Glomerular visceral epithelial cell (primary cell): ENCODE measurements at regions not wholly inside any gene's neighbourhood (a gene's known extent, or its start where the extent isn't known, plus 50 kb on each side); places are given as distances from the start of the nearest gene placed in this dataset.

Experiments
- DNase-seq: peaks from one replicate; pipeline ENCODE4 v3.0.0-alpha.2; 2016; ENCODE audit errors: extremely low spot score

GRCh38 chr5:68745448-68745847, 348.4 kb upstream of the SLC30A5 start:
- no peak for DNase-seq

GRCh38 chr5:68746220-68746619, 347.6 kb upstream of the SLC30A5 start:
- peak; percentile 17 for DNase-seq

GRCh38 chr5:68746643-68747420, 347.0 kb upstream of the SLC30A5 start:
- DNase-seq, result no peak

- no peak for DNase-seq
These were observed 346.3 kb upstream of the SLC30A5 start for GRCh38 chr5:68747521-68747920.

DNA sequence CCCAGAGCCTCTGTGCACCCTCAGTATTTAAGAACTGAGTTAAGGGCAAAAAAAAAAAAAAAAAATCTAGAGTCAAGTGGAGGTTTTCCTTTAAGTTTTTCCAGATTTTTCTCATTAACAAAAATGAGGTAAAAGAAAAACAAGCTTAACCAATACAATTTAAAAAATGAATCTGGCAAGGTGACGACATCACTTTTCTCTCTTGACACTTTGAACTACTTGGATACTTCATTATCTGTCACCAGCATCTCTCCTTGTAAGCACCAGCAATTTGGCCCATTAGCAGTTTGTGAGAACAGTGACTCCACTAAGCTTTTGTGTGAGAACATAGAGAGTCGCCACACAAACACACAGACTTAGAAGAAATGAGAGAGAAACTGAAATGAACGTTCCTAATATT, 345.7 kb upstream of the SLC30A5 start:
- no peak for DNase-seq

GRCh38 chr5:68749077-68749476, 344.7 kb upstream of the SLC30A5 start:
- DNase-seq, result no peak

- DNase-seq, result no peak
These were observed 344.2 kb upstream of the SLC30A5 start for GRCh38 chr5:68749631-68750030.

DNA sequence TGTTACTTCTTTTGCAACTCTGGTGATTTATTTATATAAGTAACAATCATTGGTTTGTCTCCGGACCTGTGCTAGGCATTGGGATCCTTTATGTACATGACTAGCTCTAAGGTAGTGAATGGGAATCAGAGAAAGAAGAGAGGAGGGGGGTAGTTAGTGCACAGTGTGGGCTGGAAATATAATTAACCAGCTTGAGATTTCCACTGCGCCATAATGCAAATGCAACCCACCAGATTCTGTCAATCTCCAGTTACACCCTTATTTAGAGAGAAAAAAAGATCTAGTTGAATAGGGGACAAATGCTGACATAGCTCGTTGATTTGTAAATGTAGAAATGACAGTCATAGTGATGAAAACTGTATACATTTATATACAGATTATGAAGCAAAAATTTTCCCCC, 342.2 kb upstream of the SLC30A5 start:
- no peak for DNase-seq

DNA sequence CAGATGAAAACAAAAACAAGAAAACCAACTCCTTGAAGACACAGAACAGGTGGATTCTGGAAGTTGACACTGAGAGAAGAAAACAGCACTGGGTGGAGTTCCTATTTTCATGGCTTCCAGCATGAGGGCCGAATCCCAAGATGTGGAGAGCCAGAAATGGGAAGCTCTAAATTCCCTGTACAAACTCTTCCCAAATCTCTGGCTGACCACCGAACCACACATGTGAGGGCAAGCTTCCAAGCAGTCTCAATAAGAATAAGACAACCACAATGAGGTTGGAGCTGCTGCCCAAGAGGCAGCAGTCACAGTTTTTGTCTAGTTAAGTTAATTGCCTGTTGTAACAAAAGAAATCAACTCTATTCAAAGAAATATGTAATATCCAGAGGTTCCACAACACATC, 339.3 kb upstream of the SLC30A5 start:
- no peak for DNase-seq

DNA sequence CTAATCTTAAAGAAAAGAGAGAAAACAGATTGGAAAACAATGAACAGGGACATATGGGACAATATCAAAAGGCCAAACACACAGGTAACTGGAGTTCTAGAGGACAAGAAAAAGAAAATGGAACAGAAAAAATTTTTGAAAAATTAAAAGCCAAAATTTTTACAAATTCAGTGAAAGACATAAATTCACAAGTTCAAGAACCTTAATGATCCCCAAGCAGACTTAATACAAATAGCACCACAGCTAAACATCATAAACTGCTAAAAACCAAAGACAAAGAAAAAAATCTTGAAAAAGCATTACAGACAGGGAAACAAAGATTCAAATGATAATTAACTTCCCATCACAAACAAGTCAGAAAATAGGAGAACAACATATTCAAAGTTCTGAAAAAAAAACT, 338.5 kb upstream of the SLC30A5 start:
- no peak for DNase-seq

DNA sequence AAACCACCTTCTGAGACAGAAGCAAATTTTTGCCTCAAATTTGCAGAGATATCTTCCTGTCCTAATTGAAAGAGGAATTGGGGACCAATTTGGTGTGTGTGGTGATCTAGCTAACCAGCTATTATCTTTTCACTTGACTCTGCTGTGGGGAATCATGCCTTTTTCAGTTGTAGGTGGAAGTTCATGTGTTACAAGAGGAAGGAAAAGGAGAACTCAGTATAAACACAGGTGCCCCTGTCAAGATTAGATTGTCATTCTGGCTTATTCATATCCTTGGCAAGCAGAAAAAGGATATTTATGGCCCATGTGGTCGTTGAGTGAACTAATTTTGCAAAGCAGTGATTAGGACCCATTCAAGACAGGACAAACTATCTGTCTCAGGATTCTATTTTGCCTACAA, 336.8 kb upstream of the SLC30A5 start:
- no peak for DNase-seq

- no peak for DNase-seq
These were observed 336.1 kb upstream of the SLC30A5 start for GRCh38 chr5:68757626-68758212.

DNA sequence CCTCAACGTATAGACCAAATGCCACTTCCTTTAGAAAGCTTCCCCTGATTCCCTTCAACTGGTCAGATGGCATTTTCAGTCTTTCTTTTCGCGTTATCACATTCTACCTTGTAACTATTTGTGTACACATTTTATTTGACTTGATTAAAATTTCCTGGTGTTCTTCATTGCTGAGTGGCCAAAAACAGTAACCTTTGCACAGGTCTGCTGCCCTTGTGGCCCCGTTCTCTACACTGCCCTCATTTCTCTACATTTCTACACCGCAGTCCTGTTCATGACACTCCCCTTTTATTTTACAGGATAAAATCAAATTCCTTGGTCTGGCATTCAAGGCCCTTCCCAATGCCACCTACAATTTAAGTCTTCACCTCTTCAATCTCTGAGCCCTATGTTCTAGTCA, 334.2 kb upstream of the SLC30A5 start:
- no peak for DNase-seq

- no peak for DNase-seq
These were observed 331.6 kb upstream of the SLC30A5 start for GRCh38 chr5:68762201-68762600.

- DNase-seq, result no peak
These were observed 326.8 kb upstream of the SLC30A5 start for GRCh38 chr5:68766952-68767464.

DNA sequence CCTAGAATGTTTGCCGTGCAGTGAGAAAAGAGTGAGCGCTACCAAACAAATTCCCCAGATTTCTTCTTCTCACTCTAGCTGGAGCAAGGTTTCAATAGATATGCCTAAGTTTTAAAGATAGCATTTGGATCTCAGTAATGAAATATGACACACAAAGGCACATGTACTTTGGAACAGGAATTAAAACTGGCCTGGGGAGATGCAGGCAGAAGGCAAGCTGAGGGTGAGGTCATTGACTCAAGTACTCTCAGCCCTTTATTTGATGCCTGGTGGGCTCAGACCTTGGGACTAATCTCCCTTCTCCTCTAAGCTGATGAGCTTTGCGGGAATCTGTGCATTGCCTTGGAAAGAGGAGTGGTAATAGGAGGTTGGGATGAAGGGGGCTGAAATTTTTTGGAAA, 323.3 kb upstream of the SLC30A5 start:
- DNase-seq, result no peak

DNA sequence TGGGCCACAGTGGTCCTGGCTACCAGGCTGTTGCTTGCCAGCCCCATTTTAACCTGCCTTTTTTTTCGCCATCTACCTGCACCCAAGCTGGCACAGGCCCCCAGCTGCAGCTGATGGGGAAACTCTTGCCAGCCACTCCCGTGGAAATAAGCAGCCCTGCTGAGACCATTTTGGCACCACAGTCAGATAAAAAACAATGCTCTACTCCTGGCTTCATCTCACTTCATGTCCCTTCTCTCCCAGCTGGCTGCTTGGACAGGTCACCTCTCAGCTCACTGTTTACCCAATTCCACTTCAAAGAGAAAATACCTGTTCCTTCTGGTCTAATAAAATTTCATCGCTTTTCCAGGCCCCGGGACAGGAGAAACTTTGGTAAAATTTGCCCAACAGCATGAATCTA, 322.6 kb upstream of the SLC30A5 start:
- no peak for DNase-seq

DNA sequence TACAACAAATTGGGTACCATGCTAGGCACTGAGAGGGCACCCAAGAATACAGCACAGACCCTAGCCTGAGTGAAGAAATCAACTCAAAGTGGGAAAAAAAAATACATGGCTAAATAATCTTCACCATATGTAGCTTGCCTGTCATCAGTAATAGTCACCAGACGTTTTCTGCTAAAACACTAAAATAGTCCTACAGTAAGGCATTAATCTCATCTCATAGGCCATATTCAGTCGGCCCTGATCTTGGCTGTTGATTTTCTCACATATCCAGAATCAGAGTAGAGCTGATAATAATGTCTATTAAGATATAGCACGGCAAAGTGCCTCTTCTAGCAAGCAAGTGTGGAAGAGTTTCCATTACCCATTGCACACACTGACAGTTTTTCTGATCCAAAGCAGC, 322.1 kb upstream of the SLC30A5 start:
- no peak for DNase-seq

GRCh38 chr5:68776381-68776780, 317.4 kb upstream of the SLC30A5 start:
- no peak for DNase-seq

DNA sequence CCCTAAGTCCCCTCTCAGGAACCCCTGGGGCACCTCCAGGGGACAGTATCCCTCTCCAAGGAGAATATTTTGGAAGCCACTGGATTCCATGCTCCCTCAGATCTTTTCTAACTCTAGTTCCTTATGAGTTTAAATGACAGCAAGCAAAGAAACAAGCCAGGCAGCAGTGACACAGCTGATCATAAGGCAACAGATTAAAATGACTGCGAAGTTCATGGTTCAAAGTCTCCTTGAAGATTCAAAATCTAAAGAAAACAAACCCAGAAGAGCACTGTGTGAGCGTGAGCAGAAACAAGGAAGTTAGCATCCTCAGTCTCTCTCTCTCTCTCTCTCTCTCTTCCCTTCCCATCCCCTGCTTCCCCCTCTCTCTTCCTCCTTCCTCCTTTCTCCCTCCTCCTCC, 316.7 kb upstream of the SLC30A5 start:
- DNase-seq, result no peak

DNA sequence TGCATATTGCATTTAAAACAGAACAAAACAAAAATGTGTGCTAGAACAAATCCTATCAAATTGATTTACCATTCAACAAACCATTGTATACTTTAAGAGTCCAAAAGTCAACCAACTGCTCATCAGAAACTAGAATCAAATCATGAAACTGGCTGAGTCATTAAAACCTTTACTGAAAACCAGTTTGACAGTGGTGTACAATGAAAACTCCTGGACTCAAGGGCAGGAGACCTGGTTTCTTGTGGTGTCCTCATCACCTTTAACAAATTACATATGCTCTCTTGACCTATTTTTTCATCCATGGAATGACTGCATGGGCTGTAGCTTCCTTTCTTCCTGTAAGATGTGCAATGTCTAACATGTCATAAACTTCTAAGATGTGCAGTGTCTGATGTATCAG, 315.3 kb upstream of the SLC30A5 start:
- no peak for DNase-seq

- no peak for DNase-seq
These were observed 313.4 kb upstream of the SLC30A5 start for GRCh38 chr5:68780299-68780955.

DNA sequence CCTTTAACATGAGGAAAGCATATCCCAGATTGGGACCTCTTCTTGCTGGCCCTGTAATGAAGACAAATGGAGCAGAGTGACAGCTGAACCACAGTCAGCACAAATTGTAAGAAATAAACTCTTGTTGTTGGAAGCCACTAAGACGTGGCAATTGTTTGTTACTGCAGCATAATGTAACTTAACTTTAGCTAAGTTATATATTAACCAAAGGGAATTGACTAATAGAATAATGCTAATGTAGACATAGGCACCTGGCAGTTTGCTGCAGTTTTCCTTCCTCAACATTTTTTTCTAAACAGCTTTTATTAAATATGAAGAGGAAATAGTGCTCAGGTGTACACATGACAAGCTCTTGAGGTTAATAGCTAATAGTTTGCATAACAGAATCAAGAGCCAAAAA, 300.7 kb upstream of the SLC30A5 start:
- no peak for DNase-seq
